A549 (cell line): ENCODE measurements at regions not wholly inside any gene's neighbourhood (a gene's known extent, or its start where the extent isn't known, plus 50 kb on each side); places are given as distances from the start of the nearest gene placed in this dataset.

ENCODE experiments used
- BHLHE40 ChIP-seq: IDR thresholded peaks from 2 replicates; pipeline ENCODE4 v1.6.1; 2012; ENCODE audit warnings: low read depth, low read length, inconsistent platforms
- EP300 ChIP-seq, 2 experiments: fragments of >200 bp; sonication (Bioruptor Twin); formaldehyde crosslinking; IDR thresholded peaks; 2 replicates in 1 of 2; 3 replicates in 1 of 2; pipeline ENCODE4 v1.6.1; 2016 to 2017
- MYC ChIP-seq: IDR thresholded peaks from 2 replicates; pipeline ENCODE4 v1.6.1; 2012; ENCODE audit warnings: mild to moderate bottlenecking, inconsistent platforms, low read length, improper control_type of control experiment, borderline replicate concordance
- NR3C1 ChIP-seq: fragments of >200 bp; sonication (Bioruptor Twin); formaldehyde crosslinking; IDR thresholded peaks from 3 replicates; pipeline ENCODE4 v1.6.1; 2017
- POLR2A ChIP-seq: IDR thresholded peaks from 2 replicates; pipeline ENCODE4 v1.6.1; 2012; ENCODE audit warnings: mild to moderate bottlenecking, low read length
- RAD21 ChIP-seq, 2 experiments: fragments of >200 bp in 1 of 2; sonication (Bioruptor Twin) in 1 of 2; formaldehyde crosslinking in 1 of 2; IDR thresholded peaks in 1 of 2; conservative IDR thresholded peaks in 1 of 2; 2 replicates in 1 of 2; 3 replicates in 1 of 2; pipeline ENCODE4 v1.6.1; 2012 to 2018; ENCODE audit warnings: inconsistent platforms in 1 of 2
- TF ChIP-seq, protein P1 (sequence below): fragments of >200 bp; sonication (Bioruptor Twin); formaldehyde crosslinking; IDR thresholded peaks from 3 replicates; pipeline ENCODE4 v1.5.1; 2016
- TF ChIP-seq, protein P2 (sequence below): fragments of 250-450 bp; sonication (Bioruptor Pico); IDR thresholded peaks from 2 replicates; pipeline ENCODE4 v1.5.0; 2021; ENCODE audit warnings: mild to moderate bottlenecking, moderate library complexity, borderline replicate concordance

DNA sequence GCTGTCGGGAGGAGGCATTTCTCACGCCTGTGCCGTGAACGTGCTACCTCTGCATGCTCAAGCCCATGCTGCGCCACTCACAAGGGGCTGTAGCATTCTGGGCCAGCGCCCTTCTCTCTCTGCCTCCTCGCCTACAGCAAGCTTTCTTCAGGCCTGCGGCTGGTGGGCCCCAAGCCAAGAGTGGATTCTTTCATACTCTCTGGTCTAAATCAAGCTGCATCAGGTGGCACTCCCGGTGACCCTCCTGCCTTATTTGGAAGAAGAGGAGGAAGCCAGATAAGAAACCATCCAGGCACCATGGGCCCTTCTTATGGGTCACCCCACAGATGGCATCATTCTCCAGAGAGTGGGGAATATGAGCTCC is 86.7 kb upstream of the DUSP5 start:
- TF ChIP-seq BHLHE40 (no peak), POLR2A (no peak), MYC (no peak), EP300 (IDR thresholded peaks at IDR 0.05) (no peak), RAD21 (conservative IDR thresholded peaks at IDR 0.05 in 1 of 2, IDR thresholded peaks at IDR 0.05 in 1 of 2) (no peak), NR3C1 (no peak)
- TF ChIP-seq, protein P1, sequence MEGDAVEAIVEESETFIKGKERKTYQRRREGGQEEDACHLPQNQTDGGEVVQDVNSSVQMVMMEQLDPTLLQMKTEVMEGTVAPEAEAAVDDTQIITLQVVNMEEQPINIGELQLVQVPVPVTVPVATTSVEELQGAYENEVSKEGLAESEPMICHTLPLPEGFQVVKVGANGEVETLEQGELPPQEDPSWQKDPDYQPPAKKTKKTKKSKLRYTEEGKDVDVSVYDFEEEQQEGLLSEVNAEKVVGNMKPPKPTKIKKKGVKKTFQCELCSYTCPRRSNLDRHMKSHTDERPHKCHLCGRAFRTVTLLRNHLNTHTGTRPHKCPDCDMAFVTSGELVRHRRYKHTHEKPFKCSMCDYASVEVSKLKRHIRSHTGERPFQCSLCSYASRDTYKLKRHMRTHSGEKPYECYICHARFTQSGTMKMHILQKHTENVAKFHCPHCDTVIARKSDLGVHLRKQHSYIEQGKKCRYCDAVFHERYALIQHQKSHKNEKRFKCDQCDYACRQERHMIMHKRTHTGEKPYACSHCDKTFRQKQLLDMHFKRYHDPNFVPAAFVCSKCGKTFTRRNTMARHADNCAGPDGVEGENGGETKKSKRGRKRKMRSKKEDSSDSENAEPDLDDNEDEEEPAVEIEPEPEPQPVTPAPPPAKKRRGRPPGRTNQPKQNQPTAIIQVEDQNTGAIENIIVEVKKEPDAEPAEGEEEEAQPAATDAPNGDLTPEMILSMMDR = no peak
- TF ChIP-seq, protein P2, sequence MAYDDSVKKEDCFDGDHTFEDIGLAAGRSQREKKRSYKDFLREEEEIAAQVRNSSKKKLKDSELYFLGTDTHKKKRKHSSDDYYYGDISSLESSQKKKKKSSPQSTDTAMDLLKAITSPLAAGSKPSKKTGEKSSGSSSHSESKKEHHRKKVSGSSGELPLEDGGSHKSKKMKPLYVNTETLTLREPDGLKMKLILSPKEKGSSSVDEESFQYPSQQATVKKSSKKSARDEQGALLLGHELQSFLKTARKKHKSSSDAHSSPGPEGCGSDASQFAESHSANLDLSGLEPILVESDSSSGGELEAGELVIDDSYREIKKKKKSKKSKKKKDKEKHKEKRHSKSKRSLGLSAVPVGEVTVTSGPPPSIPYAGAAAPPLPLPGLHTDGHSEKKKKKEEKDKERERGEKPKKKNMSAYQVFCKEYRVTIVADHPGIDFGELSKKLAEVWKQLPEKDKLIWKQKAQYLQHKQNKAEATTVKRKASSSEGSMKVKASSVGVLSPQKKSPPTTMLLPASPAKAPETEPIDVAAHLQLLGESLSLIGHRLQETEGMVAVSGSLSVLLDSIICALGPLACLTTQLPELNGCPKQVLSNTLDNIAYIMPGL (CRISPR knock-in tag) = no peak
